Thoracic aorta (tissue), 2 donors: ENCODE measurements at regions not wholly inside any gene's neighbourhood (a gene's known extent, or its start where the extent isn't known, plus 50 kb on each side); places are given as distances from the start of the nearest gene placed in this dataset.

Source experiments
- ATAC-seq: fragments of 150-250 bp; one replicate; pipeline ENCODE4 v1.8.0; 2017; ENCODE audit warnings: low read depth; ENCODE audit not compliant: insufficient number of reproducible peaks, low FRiP score
- DNase-seq: peaks from one replicate; pipeline ENCODE4 v3.0.0-alpha.2; 2020; ENCODE audit warnings: low spot score
- H3K27ac ChIP-seq, 2 donors: fragments of 200-600 bp; sonication (generic); 1 replicate in 1 of 2; 2 replicates in 1 of 2; pipeline ENCODE4 v1.5.1; 2016; ENCODE audit warnings: mild to moderate bottlenecking in 2 of 2, moderate library complexity in 2 of 2
- H3K27me3 ChIP-seq: fragments of 200-600 bp; sonication (generic); replicated peaks from 2 replicates; pipeline ENCODE4 v1.6.0; 2016; ENCODE audit warnings: mild to moderate bottlenecking; ENCODE audit not compliant: insufficient read depth
- H3K36me3 ChIP-seq: fragments of 200-600 bp; sonication (generic); one replicate; pipeline ENCODE4 v1.5.1; 2016
- H3K4me1 ChIP-seq, 2 donors: fragments of 200-600 bp; sonication (generic); 1 replicate in 1 of 2; 2 replicates in 1 of 2; pipeline versions ENCODE4 v1.5.1 to v1.6.0; 2016; ENCODE audit warnings: low read depth in 2 of 2, mild to moderate bottlenecking in 1 of 2; ENCODE audit not compliant: control insufficient read depth in 1 of 2
- H3K4me3 ChIP-seq: fragments of 200-600 bp; sonication (generic); 2 replicates; pipeline ENCODE4 v1.5.1; 2016; ENCODE audit warnings: mild to moderate bottlenecking
- H3K9me3 ChIP-seq: fragments of 200-600 bp; sonication (generic); 2 replicates; pipeline ENCODE4 v1.5.1; 2016
- TF ChIP-seq, protein P1 (sequence below): fragments of 200-600 bp; sonication (generic); IDR thresholded peaks from one replicate; pipeline ENCODE4 v1.5.1; 2019; ENCODE audit warnings: antibody characterized with exemption

DNA sequence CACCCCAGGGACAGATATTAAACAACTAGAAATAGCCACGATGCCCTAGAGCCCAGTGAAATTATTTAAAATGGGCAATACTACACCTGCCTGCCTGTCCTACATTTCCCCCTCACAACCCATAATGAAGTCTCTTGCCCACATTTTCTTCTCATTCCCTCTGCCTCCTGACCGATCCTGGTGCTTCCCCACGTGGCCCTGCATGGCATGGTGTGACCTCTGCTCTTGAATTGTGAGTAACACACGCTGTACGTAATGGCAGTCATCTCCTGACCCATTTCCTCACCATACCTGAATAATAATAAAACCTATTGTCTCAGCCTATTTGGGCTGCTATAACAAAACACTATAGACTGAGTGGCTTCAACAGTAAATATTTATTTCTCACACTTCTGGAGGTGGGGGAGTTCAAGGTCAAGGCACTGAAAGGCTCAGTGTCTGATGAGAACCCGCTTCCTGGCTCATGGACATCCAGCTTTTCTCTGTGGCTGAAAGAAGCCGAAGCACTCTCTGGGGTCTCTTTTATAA, 77.0 kb upstream of the ENPP6 start:
- DNase-seq (no peak), ATAC-seq (no peak)
- Histone ChIP-seq H3K27me3 (no peaks in the 10 kb centered on the region), H3K36me3 (no peaks in the 10 kb centered on the region), H3K4me3 (no peak overlapping the region), H3K4me1 (no peaks in the 10 kb centered on the region), H3K27ac (no peak overlapping the region), H3K9me3 (peaks cover 3% of the 10 kb centered on the region)
- TF ChIP-seq, protein P1, sequence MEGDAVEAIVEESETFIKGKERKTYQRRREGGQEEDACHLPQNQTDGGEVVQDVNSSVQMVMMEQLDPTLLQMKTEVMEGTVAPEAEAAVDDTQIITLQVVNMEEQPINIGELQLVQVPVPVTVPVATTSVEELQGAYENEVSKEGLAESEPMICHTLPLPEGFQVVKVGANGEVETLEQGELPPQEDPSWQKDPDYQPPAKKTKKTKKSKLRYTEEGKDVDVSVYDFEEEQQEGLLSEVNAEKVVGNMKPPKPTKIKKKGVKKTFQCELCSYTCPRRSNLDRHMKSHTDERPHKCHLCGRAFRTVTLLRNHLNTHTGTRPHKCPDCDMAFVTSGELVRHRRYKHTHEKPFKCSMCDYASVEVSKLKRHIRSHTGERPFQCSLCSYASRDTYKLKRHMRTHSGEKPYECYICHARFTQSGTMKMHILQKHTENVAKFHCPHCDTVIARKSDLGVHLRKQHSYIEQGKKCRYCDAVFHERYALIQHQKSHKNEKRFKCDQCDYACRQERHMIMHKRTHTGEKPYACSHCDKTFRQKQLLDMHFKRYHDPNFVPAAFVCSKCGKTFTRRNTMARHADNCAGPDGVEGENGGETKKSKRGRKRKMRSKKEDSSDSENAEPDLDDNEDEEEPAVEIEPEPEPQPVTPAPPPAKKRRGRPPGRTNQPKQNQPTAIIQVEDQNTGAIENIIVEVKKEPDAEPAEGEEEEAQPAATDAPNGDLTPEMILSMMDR: no peak

DNA sequence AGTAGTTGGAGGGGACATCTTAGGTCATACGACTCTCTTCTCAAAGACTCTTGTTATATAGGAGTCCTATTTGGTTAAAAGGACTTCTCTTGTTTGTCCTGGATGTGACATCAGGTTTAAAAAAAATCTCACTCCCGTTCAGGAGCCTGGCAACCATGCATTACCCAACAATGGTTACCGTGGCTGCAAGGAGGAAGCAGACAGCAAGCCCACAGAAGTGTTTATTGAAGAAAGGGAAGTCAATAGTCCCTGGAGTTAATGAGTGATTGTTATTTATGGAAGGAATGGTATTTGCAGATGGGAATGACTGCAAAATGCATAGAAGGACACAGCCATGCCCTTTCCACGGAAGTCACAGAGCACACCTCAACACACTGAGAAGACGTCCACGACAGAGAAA, 75.9 kb upstream of the ENPP6 start:
- H3K36me3 ChIP-seq: no peaks in the 10 kb centered on the region
- no peak overlapping the region for H3K27ac ChIP-seq
- no peak for ATAC-seq
- H3K4me1 ChIP-seq: no peaks in the 10 kb centered on the region
- H3K9me3 ChIP-seq: peaks cover 3% of the 10 kb centered on the region
- no peaks in the 10 kb centered on the region for H3K27me3 ChIP-seq
- TF ChIP-seq, protein P1: no peak
- DNase-seq: no peak
- no peak overlapping the region for H3K4me3 ChIP-seq

DNA sequence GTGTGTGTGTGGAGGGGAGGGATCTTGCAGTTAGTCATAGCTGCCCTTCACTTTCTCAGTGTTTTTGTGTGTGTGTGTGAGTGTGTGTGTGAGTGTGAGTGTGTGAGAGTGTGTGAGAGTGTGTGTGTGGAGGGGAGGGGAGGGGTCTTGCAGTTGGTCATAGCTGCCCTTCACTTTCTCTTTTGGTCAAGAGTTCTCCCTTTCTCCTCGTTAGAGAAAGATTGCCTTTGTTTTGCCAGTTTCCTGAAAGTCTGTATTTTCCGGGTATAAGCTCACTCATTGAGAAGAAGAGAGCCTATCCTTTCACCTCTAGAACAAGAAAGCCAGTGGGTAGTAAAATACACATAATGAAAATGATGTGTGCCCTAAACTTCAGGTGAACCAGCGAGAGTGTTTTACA, 75.2 kb upstream of the ENPP6 start:
- Histone ChIP-seq H3K9me3 (peaks cover 3% of the 10 kb centered on the region), H3K4me3 (no peak overlapping the region), H3K36me3 (no peaks in the 10 kb centered on the region), H3K4me1 (peaks cover 0 to 2% of the 10 kb centered on the region in 2 donors), H3K27ac (no peak overlapping the region), H3K27me3 (no peaks in the 10 kb centered on the region)
- ATAC-seq: no peak
- TF ChIP-seq, protein P1: no peak
- DNase-seq: no peak

DNA sequence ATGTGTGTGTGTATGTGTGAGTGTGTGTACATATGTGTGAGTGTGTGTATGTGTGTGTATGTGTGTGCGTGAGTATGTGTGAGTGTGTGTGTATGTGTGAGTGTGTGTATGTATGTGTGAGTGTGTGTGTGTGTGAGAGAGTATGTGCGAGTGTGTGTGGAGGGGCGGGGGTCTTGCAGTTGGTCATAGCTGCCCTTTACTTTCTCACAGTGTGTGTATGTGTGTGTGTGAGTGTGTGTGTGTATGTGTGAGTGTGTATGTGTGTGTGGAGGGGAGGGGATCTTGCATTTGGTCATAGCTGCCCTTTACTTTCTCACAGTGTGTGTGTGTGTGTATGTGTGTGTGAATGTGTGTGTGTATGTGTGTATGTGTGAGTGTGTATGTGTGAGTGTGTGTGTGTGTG, 74.8 kb upstream of the ENPP6 start:
- H3K4me1 ChIP-seq: peaks cover 0 to 5% of the 10 kb centered on the region in 2 donors
- H3K36me3 ChIP-seq: no peaks in the 10 kb centered on the region
- DNase-seq (no peak), ATAC-seq (no peak)
- H3K9me3 ChIP-seq: peaks cover 3% of the 10 kb centered on the region
- TF ChIP-seq, protein P1: no peak
- no peak overlapping the region for H3K27ac ChIP-seq
- H3K4me3 ChIP-seq: no peak overlapping the region
- H3K27me3 ChIP-seq: no peaks in the 10 kb centered on the region

DNA sequence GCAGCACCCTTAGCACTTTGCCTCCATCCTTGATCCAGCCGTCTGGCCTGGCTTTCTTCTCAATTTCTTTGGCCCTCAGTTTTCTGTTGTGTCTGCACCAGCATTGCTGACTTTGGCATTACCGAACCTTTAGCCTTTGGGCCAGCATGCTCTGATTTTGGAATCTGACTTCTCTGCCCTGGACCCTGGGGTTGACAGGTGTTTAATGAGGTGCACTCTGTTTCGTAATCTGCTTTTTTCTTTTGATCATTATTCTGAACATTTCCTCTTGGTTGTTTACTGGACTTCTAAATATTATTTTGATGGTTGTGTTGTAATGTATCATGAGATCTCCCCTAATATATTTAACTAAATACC, 71.5 kb upstream of the ENPP6 start:
- H3K4me3 ChIP-seq: no peak overlapping the region
- TF ChIP-seq, protein P1: no peak
- H3K27ac ChIP-seq: no peak overlapping the region
- ATAC-seq (no peak), DNase-seq (no peak)
- no peaks in the 10 kb centered on the region for H3K27me3 ChIP-seq
- peaks cover 0 to 5% of the 10 kb centered on the region in 2 donors for H3K4me1 ChIP-seq
- no peaks in the 10 kb centered on the region for H3K36me3 ChIP-seq
- H3K9me3 ChIP-seq: no peaks in the 10 kb centered on the region
